Heart right ventricle (tissue), 16 donors: ENCODE measurements at regions not wholly inside any gene's neighbourhood (a gene's known extent, or its start where the extent isn't known, plus 50 kb on each side); places are given as distances from the start of the nearest gene placed in this dataset.

ENCODE experiments used
- ATAC-seq, 8 donors: fragments of 200-7000 bp; cut with Tn5 transposase; one replicate each; pipeline ENCODE4 v1.9.1; 2020; ENCODE audit warnings: mild to moderate bottlenecking in 8 of 8, moderate library complexity in 8 of 8, moderate number of reproducible peaks in 1 of 8
- DNase-seq, 2 donors: peaks; one replicate each; pipeline ENCODE4 v3.0.0-alpha.2; 2020
- H3K27ac ChIP-seq, 10 donors: fragments of 200-600 bp; sonication (generic) in 2 of 10; one replicate each; pipeline versions ENCODE4 v1.5.0 to v1.8.0; 2020 to 2022; ENCODE audit warnings: mild to moderate bottlenecking in 3 of 10
- H3K27me3 ChIP-seq, 7 donors: fragments of 200-600 bp; one replicate each; pipeline ENCODE4 v1.8.0; 2021 to 2022; ENCODE audit warnings: mild to moderate bottlenecking in 2 of 7
- H3K36me3 ChIP-seq, 9 donors: fragments of 200-600 bp; sonication (generic) in 1 of 9; one replicate each; pipeline versions ENCODE4 v1.5.0 to v1.8.0; 2020 to 2022; ENCODE audit warnings: mild to moderate bottlenecking in 2 of 9
- H3K4me1 ChIP-seq, 9 donors: fragments of 200-600 bp; sonication (generic) in 1 of 9; one replicate each; pipeline versions ENCODE4 v1.5.0 to v1.8.0; 2020 to 2022; ENCODE audit warnings: mild to moderate bottlenecking in 4 of 9
- H3K4me3 ChIP-seq, 10 donors: fragments of 200-600 bp; sonication (generic) in 2 of 10; one replicate each; pipeline versions ENCODE4 v1.5.0 to v1.8.0; 2020 to 2022; ENCODE audit warnings: mild to moderate bottlenecking in 7 of 10, moderate library complexity in 2 of 10
- H3K9me3 ChIP-seq, 11 donors: fragments of 200-600 bp in 10 of 11; sonication (generic) in 2 of 11; one replicate each; pipeline versions ENCODE4 v1.5.0 to v1.8.0; 2013 to 2022; ENCODE audit warnings: mild to moderate bottlenecking in 2 of 11, control low read depth in 1 of 11, moderate library complexity in 1 of 11
- WGBS, 2 donors: extraction: QIAGEN DNeasy Blood & Tissue Kit; methylation state at CpG; one replicate each; pipeline ENCODE4 v1.1.7; 2013; ENCODE audit warnings: inconsistent platforms in 1 of 2; 5-methylcytosine and 5-hydroxymethylcytosine counted together
- intact Hi-C, 10 donors: fragments of 100-400 bp; cut with DNase I; formaldehyde crosslinking; loops; one replicate each; pipeline versions ENCODE4 v1.11.1 to v1.14.2; 2022
- TF ChIP-seq, protein P1 (sequence below), 9 donors: fragments of 200-600 bp; sonication (generic) in 2 of 9; IDR thresholded peaks; one replicate each; pipeline versions ENCODE4 v1.5.0 to v1.8.0; 2021 to 2022; ENCODE audit warnings: antibody characterized with exemption in 9 of 9, mild to moderate bottlenecking in 5 of 9, moderate library complexity in 1 of 9
- donor health status: Arrhythmogenic right ventricular cardiomyopathy.
- donor health status: ischemic (EF 13 %, LVEDD 7.1; RV severe dilation, severe dysfunction).
- donor health status: healthy with polysubstance abuse.
- donor health status: DM: no; HTN: yes; CAD: no.
- donor health status: DM: no; HTN: no; CAD: no.
- donor health status: ischemic (EF 25% LVEDD 6.9; RV normal size, moderate dysfunction).
- donor health status: ischemic (EF 25% LVEDD 5.7; RV mildly dilated, moderate dysfunction).
- donor health status: healthy.
- donor health status: DM: yes; HTN: yes; CAD: no.
- donor health status: Ischemic cardiomyopathy.
- donor health status: ischemic (EF 35%, LVEDD 5.7; RV mildly dilated, moderate dysfunction).
- donor health status: nonischemic (EF 11% LVEDD 7.7; RV severe dilation, severe dysfunction).
- donor health status: DM: yes; HTN: yes; CAD: no.
- donor health status: PGD.
- donor health status: ischemic (EF 29% LVEDD 5.4; RV normal size, mild dysfunction).
- donor health status: nonischemic (EF 23%, LVEDD 6.1; RV moderate dilation, normal function).

DNA sequence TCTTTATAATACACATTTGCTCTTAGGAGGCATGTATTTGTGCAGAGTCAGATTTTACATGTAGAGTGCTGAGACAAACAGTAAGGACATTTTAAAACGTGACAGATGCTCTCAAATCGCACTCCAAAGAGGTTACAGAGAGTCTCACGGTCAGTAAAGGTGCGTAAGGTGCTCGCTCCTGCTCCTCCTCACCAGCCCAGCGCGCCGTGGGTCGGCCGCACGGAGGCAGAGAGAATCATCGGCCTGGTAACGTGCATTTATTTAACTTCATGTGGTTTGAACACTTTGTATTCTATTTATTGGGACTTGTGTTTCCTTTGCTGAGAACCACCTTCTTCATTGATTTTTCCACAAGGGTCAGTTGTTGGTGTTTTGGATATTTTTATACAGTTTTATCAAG lies 900.1 kb downstream of the BRD1 start:
- ATAC-seq (no peak), DNase-seq (no peak)
- Histone ChIP-seq H3K27ac (no peak overlapping the region), H3K4me1 (no peaks in the 10 kb centered on the region), H3K4me3 (no peak overlapping the region), H3K27me3 (peaks cover 0 to 39% (median 10%) of the 10 kb centered on the region in 7 donors), H3K36me3 (no peaks in the 10 kb centered on the region), H3K9me3 (no peaks in the 10 kb centered on the region)
- WGBS, 2 donors = 83 to 85% methylated on average over 13 of the region's 13 CpGs
- intact Hi-C loops = no loop called here
- TF ChIP-seq, protein P1, sequence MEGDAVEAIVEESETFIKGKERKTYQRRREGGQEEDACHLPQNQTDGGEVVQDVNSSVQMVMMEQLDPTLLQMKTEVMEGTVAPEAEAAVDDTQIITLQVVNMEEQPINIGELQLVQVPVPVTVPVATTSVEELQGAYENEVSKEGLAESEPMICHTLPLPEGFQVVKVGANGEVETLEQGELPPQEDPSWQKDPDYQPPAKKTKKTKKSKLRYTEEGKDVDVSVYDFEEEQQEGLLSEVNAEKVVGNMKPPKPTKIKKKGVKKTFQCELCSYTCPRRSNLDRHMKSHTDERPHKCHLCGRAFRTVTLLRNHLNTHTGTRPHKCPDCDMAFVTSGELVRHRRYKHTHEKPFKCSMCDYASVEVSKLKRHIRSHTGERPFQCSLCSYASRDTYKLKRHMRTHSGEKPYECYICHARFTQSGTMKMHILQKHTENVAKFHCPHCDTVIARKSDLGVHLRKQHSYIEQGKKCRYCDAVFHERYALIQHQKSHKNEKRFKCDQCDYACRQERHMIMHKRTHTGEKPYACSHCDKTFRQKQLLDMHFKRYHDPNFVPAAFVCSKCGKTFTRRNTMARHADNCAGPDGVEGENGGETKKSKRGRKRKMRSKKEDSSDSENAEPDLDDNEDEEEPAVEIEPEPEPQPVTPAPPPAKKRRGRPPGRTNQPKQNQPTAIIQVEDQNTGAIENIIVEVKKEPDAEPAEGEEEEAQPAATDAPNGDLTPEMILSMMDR (IDR thresholded peaks at IDR 0.05) = no peak

DNA sequence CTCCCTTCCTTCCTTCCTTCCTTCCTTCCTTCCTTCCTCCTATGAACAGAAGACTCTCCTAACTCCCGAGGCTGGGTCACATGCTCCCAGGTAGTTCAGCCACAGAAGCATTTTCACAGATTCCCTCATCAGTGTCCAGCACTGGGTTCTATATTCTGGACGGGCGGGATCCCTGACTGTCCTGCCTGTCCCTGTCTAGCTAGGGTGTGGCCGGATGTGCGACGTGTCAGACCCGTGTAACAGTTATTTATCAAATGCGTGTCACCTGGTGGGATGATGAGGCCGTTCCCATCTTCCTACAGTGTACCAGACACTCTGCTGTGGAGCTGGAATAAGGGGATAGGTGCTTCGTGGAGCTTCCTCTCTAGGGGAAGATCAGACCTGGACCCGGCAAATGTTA lies 901.0 kb downstream of the BRD1 start:
- WGBS, 2 donors = 66 to 70% methylated on average over 10 to 11 of the region's 11 CpGs
- Histone ChIP-seq H3K4me1 (no peaks in the 10 kb centered on the region), H3K4me3 (no peak overlapping the region), H3K36me3 (no peaks in the 10 kb centered on the region), H3K27me3 (peaks cover 0 to 47% (median 3%) of the 10 kb centered on the region in 7 donors), H3K9me3 (no peaks in the 10 kb centered on the region), H3K27ac (no peak overlapping the region)
- ATAC-seq = no peak
- no peak for DNase-seq
- intact Hi-C loops = no loop called here
- TF ChIP-seq, protein P1 (IDR thresholded peaks at IDR 0.05) = no peak

DNA sequence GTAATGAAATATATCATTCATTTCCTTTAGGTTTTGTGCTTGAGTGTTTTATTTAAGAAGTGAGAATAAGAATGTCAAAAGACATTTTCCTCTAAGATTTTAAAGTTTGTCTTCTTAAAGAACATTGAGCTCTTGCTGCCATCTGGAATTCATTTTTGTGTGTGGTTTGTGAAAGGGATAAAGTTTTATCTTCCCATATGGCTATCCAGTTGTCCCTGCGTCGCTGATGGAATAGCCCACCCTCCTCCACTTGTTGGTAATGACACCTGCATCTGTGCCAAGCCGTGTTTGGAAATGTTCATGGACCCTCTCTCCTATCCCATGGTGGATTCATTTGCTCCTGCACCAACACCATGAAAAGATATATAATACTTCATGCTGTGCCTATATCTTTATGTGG lies 901.5 kb downstream of the BRD1 start:
- Histone ChIP-seq H3K27ac (no peak overlapping the region), H3K9me3 (no peaks in the 10 kb centered on the region), H3K36me3 (no peaks in the 10 kb centered on the region), H3K4me1 (no peaks in the 10 kb centered on the region), H3K4me3 (no peak overlapping the region), H3K27me3 (peaks cover 0 to 47% (median 4%) of the 10 kb centered on the region in 7 donors)
- ATAC-seq = no peak
- intact Hi-C loops = no loop called here
- TF ChIP-seq, protein P1 (IDR thresholded peaks at IDR 0.05) = no peak
- no peak for DNase-seq
- 74 to 84% methylated on average over 3 of the region's 3 CpGs for whole genome bisulfite sequencing, 2 donors

DNA sequence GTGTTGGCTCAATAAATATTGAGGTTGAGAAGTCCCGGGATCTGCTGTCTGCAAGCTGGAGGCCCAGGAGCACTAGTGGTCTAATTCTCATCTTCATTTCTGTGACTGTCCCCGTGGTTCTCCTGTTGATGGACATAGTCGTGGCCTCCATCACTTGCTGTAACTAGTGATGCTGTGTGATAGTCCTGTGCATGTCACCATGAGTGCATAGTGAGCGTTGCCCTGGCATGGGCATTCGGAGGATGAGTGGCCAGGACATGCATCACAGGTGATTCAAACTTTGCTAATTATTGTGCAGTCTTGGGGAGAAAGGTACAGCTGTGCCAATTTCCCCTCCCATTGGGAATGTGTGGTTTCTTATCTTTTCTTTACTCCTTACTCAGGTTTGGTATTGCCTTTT lies 902.2 kb downstream of the BRD1 start:
- Histone ChIP-seq H3K4me1 (no peaks in the 10 kb centered on the region), H3K9me3 (no peaks in the 10 kb centered on the region), H3K27me3 (peaks cover 0 to 46% (median 6%) of the 10 kb centered on the region in 7 donors), H3K4me3 (no peak overlapping the region), H3K27ac (no peak overlapping the region), H3K36me3 (no peaks in the 10 kb centered on the region)
- DNase-seq = no peak
- TF ChIP-seq, protein P1 (IDR thresholded peaks at IDR 0.05) = no peak
- intact Hi-C loops = no loop called here
- 84 to 85% methylated on average over 5 of the region's 5 CpGs for WGBS, 2 donors
- no peak for ATAC-seq
